HCT116 (cell line): ENCODE measurements at regions not wholly inside any gene's neighbourhood (a gene's known extent, or its start where the extent isn't known, plus 50 kb on each side); places are given as distances from the start of the nearest gene placed in this dataset.

Source experiments
- ATAC-seq: fragments of 200-7000 bp; cut with Tn5 transposase; 2 replicates; pipeline ENCODE4 v1.9.1; 2020; ENCODE audit warnings: mild to moderate bottlenecking, moderate library complexity
- BruUV-seq: library from RNA; stranded (reverse); fragments of 400-500 nt; replicated peaks from 2 replicates; lab custom pipeline; 2021; lab: Mats Ljungman, UMichigan
- CTCF ChIA-PET: fragments of 300-600 bp; sonication (Branson Sonifier 250); formaldehyde crosslinking; loops from one replicate; lab custom pipeline; 2021; ENCODE audit warnings: antibody characterized with exemption; lab: Charles Lee
- POLR2A ChIA-PET: fragments of 300-600, 350-600 bp; sonication (Branson Sonifier 250); formaldehyde crosslinking; loops from one replicate; lab custom pipeline; 2021; ENCODE audit warnings: antibody characterized with exemption; lab: Charles Lee
- RAD21 ChIA-PET, 2 experiments: fragments of 300-600 bp; sonication (Branson Sonifier 250); formaldehyde crosslinking; loops; one replicate each; lab custom pipeline; 2023; ENCODE audit warnings: low total read pairs in 2 of 2; ENCODE audit not compliant: uncharacterized antibody in 2 of 2, unreplicated experiment in 2 of 2, low non-redundant PET in 1 of 2; lab: Charles Lee
- DNase-seq: peaks from one replicate; pipeline ENCODE4 v3.0.0-alpha.2; 2010; ENCODE audit warnings: low read depth, low spot score
- H2AFZ ChIP-seq: fragments of 200-600 bp; shearing (Covaris generic), sonication (generic); 2 replicates; pipeline ENCODE4 v1.6.1; 2017; ENCODE audit warnings: low read depth, mixed run types, mixed read lengths, antibody characterized with exemption, low read length; ENCODE audit not compliant: poor library complexity, severe bottlenecking
- H3K27ac ChIP-seq: 2 replicates; pipeline ENCODE4 v1.5.1; 2012; ENCODE audit warnings: low read depth, low read length
- H3K27me3 ChIP-seq: fragments of 200-600 bp; sonication (generic); 2 replicates; pipeline ENCODE4 v1.6.1; 2016; ENCODE audit warnings: mixed run types, low read length, mixed read lengths; ENCODE audit not compliant: insufficient read depth
- H3K36me3 ChIP-seq, 2 experiments: fragments of 200-500 bp in 1 of 2; fragments of 200-600 bp in 1 of 2; sonication (Bioruptor generic) in 1 of 2; sonication (generic) in 1 of 2; 2 replicates each; pipeline versions ENCODE4 v1.5.1 to v1.6.1; 2014 to 2016; ENCODE audit warnings: low read length in 2 of 2, inconsistent platforms in 1 of 2, mixed read lengths in 1 of 2, mixed run types in 1 of 2; ENCODE audit not compliant: insufficient read depth in 2 of 2, control insufficient read depth in 1 of 2
- H3K4me1 ChIP-seq, 2 experiments: fragments of 200-600 bp in 1 of 2; sonication (generic) in 1 of 2; 2 replicates each; pipeline versions ENCODE4 v1.5.1 to v1.6.1; 2012 to 2017; ENCODE audit warnings: low read length in 2 of 2, inconsistent platforms in 1 of 2, mild to moderate bottlenecking in 1 of 2, mixed read lengths in 1 of 2, mixed run types in 1 of 2, moderate library complexity in 1 of 2; ENCODE audit not compliant: insufficient read depth in 2 of 2, control insufficient read depth in 1 of 2
- H3K4me2 ChIP-seq: fragments of 200-600 bp; sonication (generic); 2 replicates; pipeline ENCODE4 v1.6.1; 2017; ENCODE audit warnings: mixed run types, low read length, mixed read lengths
- H3K4me3 ChIP-seq, 2 experiments: fragments of 200-600 bp in 1 of 2; sonication (generic) in 1 of 2; replicated peaks in 1 of 2; 2 replicates each; pipeline ENCODE4 v1.5.1; 2011 to 2016; ENCODE audit warnings: low read length in 2 of 2, control low read depth in 1 of 2, low read depth in 1 of 2, mild to moderate bottlenecking in 1 of 2, mixed read lengths in 1 of 2, mixed run types in 1 of 2
- H3K79me2 ChIP-seq: fragments of 200-600 bp; sonication (generic); 2 replicates; pipeline ENCODE4 v1.6.1; 2017; ENCODE audit warnings: mild to moderate bottlenecking, mixed run types, low read length, moderate library complexity, mixed read lengths; ENCODE audit not compliant: insufficient read depth
- H3K9ac ChIP-seq: fragments of 200-600 bp; sonication (generic); 2 replicates; pipeline ENCODE4 v1.6.1; 2016; ENCODE audit warnings: low read length, mixed read lengths
- H3K9me2 ChIP-seq: fragments of 200-600 bp; sonication (generic), shearing (Covaris generic); 2 replicates; pipeline ENCODE4 v1.6.1; 2017; ENCODE audit warnings: mixed run types, mild to moderate bottlenecking, moderate library complexity; ENCODE audit not compliant: insufficient read depth
- H3K9me3 ChIP-seq, 2 experiments: fragments of 200-500 bp in 1 of 2; fragments of 200-600 bp in 1 of 2; sonication (Bioruptor generic) in 1 of 2; sonication (generic) in 1 of 2; 2 replicates each; pipeline ENCODE4 v1.6.1; 2014 to 2017; ENCODE audit warnings: low read length in 2 of 2, mixed read lengths in 2 of 2, inconsistent platforms in 1 of 2, low read depth in 1 of 2, mild to moderate bottlenecking in 1 of 2, mixed run types in 1 of 2, moderate library complexity in 1 of 2; ENCODE audit not compliant: control insufficient read depth in 1 of 2, insufficient read depth in 1 of 2
- H4K20me1 ChIP-seq: fragments of 200-600 bp; sonication (generic), shearing (Covaris generic); 2 replicates; pipeline ENCODE4 v1.6.1; 2017; ENCODE audit warnings: mixed run types, mild to moderate bottlenecking, moderate library complexity; ENCODE audit not compliant: insufficient read depth
- CTCF ChIP-seq, 3 experiments: fragments of 200-600 bp in 1 of 3; sonication (generic) in 1 of 3; IDR thresholded peaks in 2 of 3; conservative IDR thresholded peaks in 1 of 3; 2 replicates each; pipeline ENCODE4 v1.5.1; 2012 to 2017; ENCODE audit warnings: low read depth in 2 of 3, low read length in 2 of 3, antibody characterized with exemption in 1 of 3, borderline replicate concordance in 1 of 3, control low read depth in 1 of 3, mild to moderate bottlenecking in 1 of 3, mixed read lengths in 1 of 3, mixed run types in 1 of 3, moderate library complexity in 1 of 3; ENCODE audit not compliant: insufficient read depth in 1 of 3
- ELF1 ChIP-seq: IDR thresholded peaks from 2 replicates; pipeline ENCODE4 v1.6.1; 2012; ENCODE audit warnings: low read depth, borderline replicate concordance
- EZH2phosphoT487 ChIP-seq: fragments of 200-600 bp; IDR thresholded peaks from 2 replicates; pipeline ENCODE4 v1.6.1; 2018; ENCODE audit warnings: antibody characterized with exemption, borderline replicate concordance
- RAD21 ChIP-seq: IDR thresholded peaks from 2 replicates; pipeline ENCODE4 v1.6.1; 2012; ENCODE audit warnings: low read depth, mild to moderate bottlenecking
- intact Hi-C: fragments of 100-400 bp; cut with micrococcal nuclease; formaldehyde crosslinking; loops from 2 replicates; pipeline ENCODE4 v1.10.0; 2022

GRCh38 chr5:56327809-56328208, 94.7 kb upstream of the ANKRD55 start:
- no peak for DNase-seq
- Histone ChIP-seq H3K9me2 (no peaks in the 10 kb centered on the region), H3K9me3 (no peaks in the 10 kb centered on the region), H3K4me3 (no peak overlapping the region), H3K4me2 (no peak overlapping the region), H3K27ac (no peak overlapping the region), H3K79me2 (no peaks in the 10 kb centered on the region), H3K27me3 (no peaks in the 10 kb centered on the region), H3K9ac (no peak overlapping the region), H3K4me1 (peaks cover 0 to 15% of the 10 kb centered on the region in 2 experiments; a peak in 2 of 4 replicates), H2AFZ (no peak overlapping the region), H3K36me3 (no peaks in the 10 kb centered on the region), H4K20me1 (no peaks in the 10 kb centered on the region)
- TF ChIP-seq ELF1 (no peak), RAD21 (no peak), CTCF (IDR thresholded peaks at IDR 0.05 in 2 of 3, conservative IDR thresholded peaks at IDR 0.05 in 1 of 3; ENCODE audit: borderline replicate concordance in 1 of 3, insufficient read depth in 1 of 3, low read depth in 2 of 3, low read length in 2 of 3) (no peak)
- ATAC-seq, result no peak
- POLR2A ChIA-PET, result no interaction called here
- intact Hi-C loops, result no loop called here
- CTCF ChIA-PET, result no interaction called here
- no TSS peak for BruUV-seq
- RAD21 ChIA-PET, result no interaction called here

DNA sequence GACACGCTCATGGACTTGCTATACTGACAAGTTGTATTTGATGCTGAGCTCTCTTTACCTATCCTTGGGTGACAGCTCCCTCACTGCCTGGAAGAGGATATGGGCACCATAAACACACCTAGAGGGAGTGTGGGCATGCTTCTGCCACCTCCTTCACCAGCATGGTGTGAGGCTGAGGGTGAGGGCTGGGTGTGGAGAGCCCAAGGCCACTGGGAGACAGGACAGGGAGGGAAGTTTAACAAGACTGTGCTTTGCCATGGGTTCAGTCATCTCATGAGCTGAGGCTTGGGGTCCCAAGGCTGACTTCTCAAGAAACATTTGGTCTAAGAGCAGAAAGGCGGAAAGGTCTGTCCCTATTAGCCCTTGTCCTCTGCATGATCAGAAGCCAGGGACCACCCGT, 93.6 kb upstream of the ANKRD55 start:
- POLR2A ChIA-PET, result no interaction called here
- no TSS peak for BruUV-seq

More for the DNA sequence above, 93.6 kb upstream of the ANKRD55 start:
- peaks cover 0 to 15% of the 10 kb centered on the region in 2 experiments; a peak in 2 of 4 replicates for H3K4me1 ChIP-seq
- no peaks in the 10 kb centered on the region for H4K20me1 ChIP-seq
- no peaks in the 10 kb centered on the region for H3K79me2 ChIP-seq
- H2AFZ ChIP-seq, result no peak overlapping the region
- DNase-seq (no peak), ATAC-seq (no peak)
- ChIA-PET CTCF (no interaction called here), RAD21 (no interaction called here)
- no peaks in the 10 kb centered on the region for H3K36me3 ChIP-seq
- no peak overlapping the region for H3K4me3 ChIP-seq
- intact Hi-C loops, result no loop called here
- H3K4me2 ChIP-seq, result no peak overlapping the region
- no peaks in the 10 kb centered on the region for H3K27me3 ChIP-seq
- H3K9ac ChIP-seq, result no peak overlapping the region
- H3K9me3 ChIP-seq, result no peaks in the 10 kb centered on the region
- no peaks in the 10 kb centered on the region for H3K9me2 ChIP-seq
- H3K27ac ChIP-seq, result no peak overlapping the region
- no peak for TF ChIP-seq EZH2phosphoT487
